ENCODE measurements at regions not wholly inside any gene's neighbourhood (a gene's known extent, or its start where the extent isn't known, plus 50 kb on each side); places are given as distances from the start of the nearest gene placed in this dataset.

DNA sequence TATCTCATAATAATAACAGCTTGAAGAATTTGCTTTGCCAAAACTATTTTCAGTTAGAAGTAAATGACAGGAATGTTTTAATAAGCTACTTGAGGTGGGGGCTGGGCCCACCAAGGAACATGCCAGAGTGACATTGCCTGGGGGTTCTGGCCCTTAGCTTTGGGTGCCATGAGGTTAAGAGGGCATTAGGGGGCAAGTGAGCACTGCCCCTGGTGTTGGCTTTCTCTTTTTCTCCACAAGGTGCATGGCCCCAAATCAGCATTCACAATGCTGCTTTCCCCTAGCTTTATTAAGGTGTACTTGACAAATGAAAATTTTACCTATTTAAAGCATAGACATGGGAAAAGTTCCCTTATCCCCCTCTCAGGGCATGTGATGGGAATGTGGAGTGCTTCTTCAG, 305.4 kb downstream of the TENT4A start:
- no peak for DNase-seq

DNA sequence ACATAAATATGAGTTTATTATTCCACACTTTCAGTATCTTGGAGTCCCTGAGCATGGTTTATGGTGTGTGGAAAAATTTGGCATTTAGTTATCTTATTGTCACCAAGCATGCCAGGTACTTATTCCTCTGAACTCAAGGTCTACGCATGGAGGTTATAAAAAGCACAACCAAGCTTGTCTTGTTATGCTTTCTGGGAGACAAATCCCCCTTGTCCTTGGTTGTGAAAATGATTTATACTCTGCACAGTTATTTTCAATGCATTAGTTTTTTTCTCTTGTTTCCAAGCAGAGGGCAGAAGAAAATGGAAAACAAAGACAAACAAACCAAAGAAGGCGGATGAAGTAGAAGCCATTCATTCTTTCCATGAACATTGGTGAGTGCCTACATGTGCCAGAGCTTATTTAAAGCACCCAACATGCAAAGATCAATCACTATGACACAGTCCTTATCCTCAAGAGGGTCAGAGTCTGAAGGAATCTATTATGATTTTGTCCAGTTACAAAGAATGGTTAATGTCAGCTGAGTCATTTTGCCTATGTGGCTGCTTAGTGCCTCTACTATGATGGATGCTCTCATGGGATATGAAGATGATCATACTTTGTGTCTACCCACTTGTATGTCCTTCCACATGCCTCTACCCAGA, 323.1 kb downstream of the TENT4A start:
- no peak for DNase-seq

GRCh38 chr5:7039074-7039473, 325.8 kb downstream of the TENT4A start:
- no peak for DNase-seq

- no peak for DNase-seq
These were observed 326.9 kb downstream of the TENT4A start for GRCh38 chr5:7040111-7040510.

GRCh38 chr5:7043797-7044196, 330.6 kb downstream of the TENT4A start:
- no peak for DNase-seq

DNA sequence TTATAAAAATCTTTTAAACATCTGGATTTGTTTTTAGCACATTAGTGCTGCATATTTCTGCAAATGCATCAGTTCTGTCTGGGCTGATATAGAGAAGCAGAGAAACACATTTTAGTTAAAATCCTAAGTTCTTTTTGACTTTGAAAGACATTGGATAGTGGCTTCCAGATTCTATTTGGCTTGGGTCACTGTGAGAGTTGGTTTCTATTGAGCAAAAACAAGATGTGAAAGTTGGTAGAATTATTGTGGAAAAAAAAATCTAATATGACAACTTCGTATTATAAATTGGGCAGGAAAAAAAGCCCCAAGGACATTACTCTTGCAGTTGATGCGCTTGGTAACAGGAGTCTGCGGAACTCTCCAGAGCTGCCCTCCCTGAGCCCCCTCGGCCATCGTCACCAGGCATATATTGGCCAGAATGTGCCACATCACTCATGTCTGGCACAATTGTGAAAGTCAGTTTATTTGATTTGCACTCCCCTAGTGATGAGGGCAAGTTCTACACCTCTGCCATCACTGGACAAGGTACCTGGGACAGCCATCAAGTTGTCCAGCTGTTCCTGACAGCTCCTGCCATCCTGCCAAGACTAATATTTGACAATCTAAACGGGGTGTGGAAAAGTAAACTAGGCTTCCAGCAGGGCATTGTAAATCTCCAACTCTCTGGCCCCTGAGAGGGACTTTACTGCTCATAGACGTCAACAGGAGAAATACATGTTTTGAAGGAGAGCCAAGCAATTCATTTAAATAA, 334.5 kb downstream of the TENT4A start:
- DNase-seq: no peak

DNA sequence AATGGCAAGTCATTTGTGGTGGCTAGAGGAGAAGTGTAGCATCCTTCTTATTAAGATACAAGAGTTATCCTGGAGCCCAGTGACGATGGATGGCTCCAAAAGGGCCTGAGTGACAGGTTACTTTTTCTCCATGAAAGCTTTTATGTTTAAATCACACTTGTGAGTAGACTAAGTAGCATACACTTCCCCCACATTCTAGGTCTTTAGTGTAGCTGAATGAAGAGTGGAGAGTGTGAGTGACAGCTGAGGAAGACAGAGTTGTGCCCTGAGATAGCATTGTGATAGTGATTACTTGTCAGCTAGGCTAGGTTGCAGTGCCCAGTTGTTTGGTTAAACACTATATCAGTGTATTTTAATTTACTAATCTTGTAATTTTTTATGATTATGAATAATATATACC, 337.8 kb downstream of the TENT4A start:
- DNase-seq: no peak

DNA sequence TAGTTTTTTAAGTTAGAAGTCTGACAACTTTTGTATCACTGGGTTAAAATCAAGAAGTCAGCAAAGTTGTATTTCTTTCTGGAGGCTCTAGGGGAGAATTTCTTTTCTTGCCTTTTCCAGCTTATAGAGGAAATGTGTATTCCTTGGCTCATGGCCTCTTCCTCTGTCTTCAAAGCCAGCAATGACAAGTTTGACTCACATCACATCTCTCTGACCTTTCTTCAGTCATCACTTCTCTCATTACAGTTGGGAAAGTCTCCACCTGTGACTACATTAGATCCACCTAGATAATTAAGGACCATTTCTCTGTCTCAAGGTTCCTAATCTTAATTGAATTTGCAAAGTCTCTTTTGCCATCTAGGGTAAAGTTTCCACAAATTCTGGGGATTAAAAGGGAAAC, 339.9 kb downstream of the TENT4A start:
- no peak for DNase-seq

GRCh38 chr5:7053528-7054209, 340.4 kb downstream of the TENT4A start:
- DNase-seq: no peak

GRCh38 chr5:7066471-7067235, 329.3 kb upstream of the ADCY2 start:
- no peak for DNase-seq

DNA sequence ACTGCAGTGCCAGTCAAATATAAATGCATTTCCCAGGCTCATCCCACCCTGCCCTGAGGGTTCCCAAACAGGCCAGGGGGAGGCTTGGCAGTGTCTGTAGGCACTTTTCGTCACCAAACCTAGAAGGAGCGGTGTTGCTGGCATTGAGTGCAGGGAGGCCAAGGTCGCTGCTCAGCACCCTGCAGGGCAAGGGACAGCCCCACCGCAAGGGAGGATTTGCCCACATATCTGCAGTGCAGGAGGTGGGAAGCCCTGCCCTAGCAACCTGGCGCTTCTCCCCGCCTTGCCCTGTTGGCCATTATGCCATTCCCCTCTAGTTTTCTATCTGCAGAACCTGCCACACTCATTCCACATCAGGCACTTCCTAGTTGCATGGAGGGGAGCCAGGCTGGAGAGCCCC, 327.8 kb upstream of the ADCY2 start:
- no peak for DNase-seq

DNA sequence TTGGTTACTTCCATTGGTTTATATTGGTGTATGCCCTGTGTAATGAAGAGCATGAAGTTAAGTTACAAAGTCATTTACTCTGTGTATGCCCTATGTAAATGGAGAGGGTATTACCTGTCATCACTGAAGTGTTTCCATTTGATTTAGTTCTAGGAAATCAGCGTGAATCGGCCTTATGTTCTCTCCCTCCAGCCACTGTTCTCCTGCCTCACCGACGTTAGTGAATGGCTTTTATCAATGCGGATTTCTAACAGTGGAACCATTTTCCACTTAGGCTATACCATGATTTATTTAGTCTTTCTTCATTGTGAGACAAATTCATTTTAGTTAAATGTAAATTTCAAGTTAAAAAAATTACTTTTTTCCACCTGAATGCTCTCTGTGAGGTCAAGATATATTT, 327.0 kb upstream of the ADCY2 start:
- DNase-seq: no peak

- DNase-seq: no peak
These were observed 323.8 kb upstream of the ADCY2 start for GRCh38 chr5:7072188-7072587.

GRCh38 chr5:7073666-7074065, 322.3 kb upstream of the ADCY2 start:
- DNase-seq: no peak

GRCh38 chr5:7074176-7074575, 321.8 kb upstream of the ADCY2 start:
- DNase-seq: no peak

DNA sequence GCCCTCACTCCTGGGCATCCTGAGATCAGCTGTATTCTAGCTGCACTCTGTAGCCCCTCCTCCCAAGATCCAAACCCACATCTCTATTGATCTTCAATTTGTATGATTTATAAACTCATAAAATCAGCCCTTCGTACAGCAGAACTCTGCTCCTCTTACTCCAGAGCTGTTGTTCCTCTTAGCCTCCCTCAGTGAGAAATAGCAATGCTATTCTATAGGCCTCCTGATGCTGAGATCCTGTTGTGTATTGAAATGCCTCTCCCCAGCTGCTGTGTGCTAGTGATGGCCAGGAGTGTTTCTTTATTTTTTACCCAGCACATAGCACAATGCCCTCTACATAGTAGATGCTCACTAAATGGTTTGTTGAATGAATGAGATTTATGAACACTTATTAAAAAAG, 320.5 kb upstream of the ADCY2 start:
- no peak for DNase-seq

- no peak for DNase-seq
These were observed 317.8 kb upstream of the ADCY2 start for GRCh38 chr5:7078101-7078500.

DNA sequence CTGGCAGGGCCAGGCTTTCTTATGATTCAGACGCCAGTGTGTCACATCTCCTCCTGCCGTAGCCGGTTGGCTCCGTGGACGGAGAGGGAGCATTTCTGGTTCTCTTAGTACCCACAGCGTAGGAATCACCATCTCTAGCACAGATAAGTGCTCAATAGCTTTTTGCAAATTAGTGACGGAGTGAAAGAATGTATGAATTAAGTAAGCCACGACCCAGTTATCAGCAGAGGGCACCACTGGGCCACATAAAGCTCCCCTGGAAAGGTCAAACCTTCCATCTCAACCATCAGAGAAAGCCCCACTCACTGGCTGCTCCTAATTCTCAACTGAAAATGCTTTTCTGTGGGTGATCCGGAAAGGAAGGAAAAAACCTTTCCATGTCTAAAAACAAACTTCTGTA, 317.0 kb upstream of the ADCY2 start:
- no peak for DNase-seq

DNA sequence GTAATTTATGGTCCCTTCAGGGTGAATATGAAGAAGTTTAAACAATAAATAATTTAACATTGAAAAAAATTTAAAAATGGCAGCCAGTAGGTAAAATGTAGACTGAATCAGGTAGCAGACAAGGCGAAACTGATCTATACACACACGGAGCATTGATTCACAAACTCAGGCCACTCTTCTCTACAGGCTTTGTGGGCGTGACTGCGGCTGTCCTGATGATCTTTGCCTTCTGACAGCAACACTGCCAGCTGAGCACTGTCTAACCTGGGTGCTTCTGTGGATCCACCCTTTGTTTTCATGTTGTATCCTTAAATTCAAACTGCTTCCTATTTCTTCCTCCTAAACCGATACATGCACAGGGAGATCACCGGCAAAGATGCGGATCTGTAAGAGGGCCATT, 315.4 kb upstream of the ADCY2 start:
- no peak for DNase-seq

DNA sequence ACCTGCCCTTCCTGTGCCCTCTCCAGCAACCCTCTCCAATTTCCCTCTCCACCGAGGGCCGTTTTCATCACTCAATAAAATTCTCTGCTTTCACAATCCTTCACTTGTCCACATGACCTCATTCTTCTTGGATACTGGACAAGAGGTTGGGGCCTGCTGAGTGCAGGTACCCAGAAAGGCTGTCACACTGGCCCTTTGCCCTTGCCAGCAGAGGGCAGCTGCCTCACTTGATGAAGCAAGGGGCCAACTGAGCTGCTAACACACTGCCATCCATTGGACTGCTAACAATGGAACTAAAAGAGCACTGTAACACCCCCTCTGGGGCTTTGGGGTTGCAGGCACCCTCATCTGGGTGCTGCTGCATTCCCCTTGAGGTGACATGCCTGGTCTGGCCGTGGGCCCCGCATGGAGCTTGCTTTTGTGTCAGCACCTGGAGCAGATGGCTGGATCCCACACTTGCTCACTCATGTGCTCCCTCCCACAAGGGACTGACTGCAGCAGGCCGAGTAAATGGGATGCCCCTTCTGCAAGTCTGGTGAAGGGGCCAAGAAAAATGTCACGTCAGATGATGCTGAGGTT, 308.1 kb upstream of the ADCY2 start:
- DNase-seq: no peak

DNA sequence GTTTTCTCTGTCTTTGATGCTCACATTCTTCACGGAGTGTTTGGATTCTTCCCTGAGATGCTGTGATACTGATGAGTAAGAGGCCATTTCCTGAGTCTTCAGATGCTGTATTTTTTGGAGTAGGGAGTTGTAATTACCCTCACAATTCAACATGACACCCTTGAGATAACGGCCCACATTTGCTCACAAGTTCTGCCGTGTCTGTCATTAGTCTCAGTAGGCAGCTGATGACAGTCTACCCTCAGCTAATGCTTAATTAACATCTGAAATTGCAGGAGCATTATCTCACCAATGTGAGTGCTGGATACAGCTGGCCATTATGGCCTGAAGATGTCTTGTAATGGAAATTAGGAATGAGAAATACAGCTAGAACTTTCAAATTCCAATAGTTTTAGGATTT, 307.1 kb upstream of the ADCY2 start:
- DNase-seq: no peak

- no peak for DNase-seq
These were observed 301.3 kb upstream of the ADCY2 start for GRCh38 chr5:7094626-7095025.

- DNase-seq: no peak
These were observed 299.6 kb upstream of the ADCY2 start for GRCh38 chr5:7096294-7096693.

Data from activated T-cell treated with anti-CD3 and anti-CD28 coated beads, Interleukin-2, amount 50 U/mL, for 48 hours (primary cell).